Fibroblast of peridontal ligament (primary cell): ENCODE measurements at regions not wholly inside any gene's neighbourhood (a gene's known extent, or its start where the extent isn't known, plus 50 kb on each side); places are given as distances from the start of the nearest gene placed in this dataset.
"Not testable (repeated sequence)": the region's sequence is repeated elsewhere in the genome, so short reads cannot be mapped to it uniquely, and the experiment has no call there.

Experiments
- DNase-seq: peaks from one replicate; pipeline ENCODE4 v3.0.0-alpha.2; 2010; ENCODE audit errors: extremely low read depth

DNA sequence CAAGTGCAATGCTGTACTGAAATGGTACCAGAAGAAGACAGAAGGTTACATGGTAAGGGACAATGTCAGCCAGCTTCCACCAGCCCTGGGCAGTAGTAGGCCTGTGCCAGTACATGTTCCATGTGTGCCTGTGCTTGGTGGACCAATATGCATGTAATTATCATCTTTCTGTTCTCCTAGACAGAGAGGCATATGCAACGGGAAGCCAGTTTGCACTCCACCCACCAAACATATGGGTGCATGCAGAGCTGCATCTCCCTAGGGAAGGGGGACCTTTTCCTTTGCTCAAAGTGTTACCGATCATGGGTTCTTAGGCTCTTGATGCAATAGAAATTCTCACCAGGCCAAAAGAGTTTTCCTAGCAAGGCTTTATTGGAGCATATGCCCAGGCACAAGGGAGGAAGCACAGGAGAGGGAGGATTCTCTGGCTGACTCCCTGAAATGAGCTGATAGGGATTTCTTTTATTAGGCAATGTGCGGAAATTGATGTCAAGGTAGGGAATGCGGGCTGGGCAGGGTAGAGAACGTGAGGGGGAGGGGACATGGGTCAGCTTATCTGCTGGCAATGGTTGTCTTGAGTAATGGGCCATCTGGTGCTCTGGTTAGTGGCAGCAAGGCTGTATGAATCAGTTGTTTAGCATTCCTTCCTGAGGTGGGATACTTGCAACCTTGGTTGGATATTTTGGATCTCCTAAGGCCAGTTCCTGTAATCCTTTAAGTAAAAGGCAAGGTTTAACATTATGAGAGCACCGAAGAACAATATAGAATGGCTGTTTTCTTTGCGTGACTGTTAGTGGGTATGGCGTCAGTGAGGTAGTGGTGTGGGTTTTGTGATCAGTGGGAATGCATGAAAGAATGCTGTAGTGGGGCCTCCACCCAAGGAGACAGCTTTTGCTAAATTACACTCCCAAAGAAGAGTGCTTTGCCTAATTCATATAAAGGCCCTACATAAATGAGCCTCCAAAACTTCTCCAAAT is 102.5 kb downstream of the CDRT15L2 start:
- not testable (repeated sequence) for DNase-seq

DNA sequence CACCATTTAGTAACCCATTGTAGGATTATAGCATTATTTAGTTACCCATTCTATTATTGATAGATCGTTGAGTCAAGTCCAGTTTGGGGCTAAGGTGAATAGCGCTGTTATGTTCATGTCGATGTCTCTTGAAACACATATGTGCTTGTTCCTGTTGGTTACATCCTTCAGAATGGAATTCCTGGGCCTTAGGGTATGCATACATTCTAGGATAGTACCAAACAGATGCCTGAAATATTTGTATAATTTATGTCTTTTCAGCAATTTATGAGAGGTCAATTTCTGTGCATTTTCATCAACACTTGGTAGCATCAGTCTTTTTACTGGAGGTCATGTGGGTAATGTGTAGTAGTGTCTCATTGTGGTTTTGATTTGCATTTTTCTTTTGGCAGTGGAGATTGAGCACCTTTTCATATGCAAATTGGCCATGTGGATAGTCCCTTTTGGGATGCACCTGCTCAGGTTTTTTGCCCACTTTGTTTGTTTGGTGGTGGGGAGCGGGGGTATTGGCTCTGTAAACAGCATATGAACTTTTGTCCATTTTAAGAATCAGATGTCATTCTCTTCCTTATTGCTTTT is 104.2 kb downstream of the CDRT15L2 start:
- not testable (repeated sequence) for DNase-seq

DNA sequence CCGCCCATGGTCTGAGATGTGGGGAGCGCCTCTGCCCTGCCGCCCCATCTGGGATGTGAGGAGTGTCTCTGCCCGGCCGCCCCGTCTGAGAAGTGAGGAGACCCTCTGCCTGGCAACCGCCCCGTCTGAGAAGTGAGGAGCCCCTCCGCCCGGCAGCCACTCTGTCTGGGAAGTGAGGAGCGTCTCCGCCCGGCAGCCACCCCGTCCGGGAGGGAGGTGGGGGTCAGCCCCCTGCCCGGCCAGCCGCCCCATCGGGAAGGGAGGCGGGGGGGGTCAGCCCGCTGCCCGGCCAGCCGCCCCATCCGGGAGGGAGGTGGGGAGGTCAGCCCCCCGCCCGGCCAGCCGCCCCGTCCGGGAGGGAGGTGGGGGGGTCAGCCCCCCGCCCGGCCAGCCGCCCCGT is 105.5 kb downstream of the CDRT15L2 start:
- DNase-seq = not testable (repeated sequence)

DNA sequence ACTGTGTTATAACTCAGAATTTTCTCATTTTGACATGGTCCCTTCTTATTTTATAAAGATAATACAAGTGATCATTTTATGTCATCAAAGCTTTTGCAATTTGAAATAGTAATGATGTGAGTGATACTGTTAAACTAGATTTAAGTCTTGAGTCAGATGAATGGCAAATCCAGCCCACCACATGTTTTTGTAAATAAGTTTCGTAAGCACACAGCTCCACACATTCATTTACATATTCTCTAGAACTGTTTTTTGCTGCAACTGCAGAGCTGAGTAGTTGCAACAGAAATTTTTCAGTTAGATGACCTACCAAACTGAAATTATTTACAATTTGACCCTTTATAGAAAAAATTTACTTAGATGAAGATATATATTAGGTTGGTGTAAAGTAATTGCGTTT is 108.1 kb downstream of the CDRT15L2 start:
- not testable (repeated sequence) for DNase-seq

DNA sequence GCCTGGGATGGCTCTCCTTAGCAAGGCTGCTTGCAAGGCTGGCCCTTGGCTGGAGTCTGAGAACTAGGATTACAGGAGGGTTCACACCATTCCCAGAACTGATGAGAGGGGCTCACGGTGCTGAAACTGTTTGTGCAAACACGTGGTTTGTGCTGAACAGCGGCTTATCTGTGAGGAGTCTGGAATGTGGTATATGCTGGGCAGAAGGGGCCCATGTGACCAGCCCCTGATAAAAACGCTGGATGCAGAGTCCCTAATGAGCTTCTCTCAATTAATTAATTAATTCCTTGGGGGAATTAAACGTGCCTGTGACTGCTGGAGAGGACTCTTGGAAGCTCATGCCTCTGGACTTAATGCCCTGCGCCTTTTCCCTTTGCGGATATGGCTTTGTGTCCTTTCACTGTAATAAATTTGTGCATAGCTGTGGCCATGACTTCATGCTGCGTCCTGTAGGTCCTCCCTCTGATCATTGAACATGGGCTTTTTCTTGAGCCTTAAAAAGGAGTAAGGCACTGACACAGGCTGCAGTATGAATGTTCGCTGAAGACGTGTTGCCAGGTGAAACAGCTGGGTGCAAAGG is 109.7 kb downstream of the CDRT15L2 start:
- not testable (repeated sequence) for DNase-seq

DNA sequence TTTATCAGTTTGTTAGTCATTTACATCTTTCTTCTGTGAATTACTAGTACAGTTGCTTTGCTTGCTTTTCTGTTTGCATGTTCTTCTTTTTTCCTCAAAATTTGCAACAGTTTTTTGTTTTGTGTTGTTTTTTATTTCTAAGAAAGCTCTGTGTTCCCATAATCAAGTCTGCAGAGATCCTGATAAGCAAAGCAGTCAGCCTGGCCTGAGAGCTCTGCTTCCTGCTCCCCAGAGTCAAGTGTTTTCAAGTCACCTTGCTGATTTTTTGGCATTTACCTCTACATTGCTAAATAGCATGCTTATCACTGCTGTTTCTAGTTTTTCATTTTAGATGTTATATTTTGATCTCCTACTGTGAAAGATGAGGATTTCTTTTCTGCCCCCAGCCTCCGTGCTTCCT is 113.2 kb downstream of the CDRT15L2 start:
- not testable (repeated sequence) for DNase-seq

DNA sequence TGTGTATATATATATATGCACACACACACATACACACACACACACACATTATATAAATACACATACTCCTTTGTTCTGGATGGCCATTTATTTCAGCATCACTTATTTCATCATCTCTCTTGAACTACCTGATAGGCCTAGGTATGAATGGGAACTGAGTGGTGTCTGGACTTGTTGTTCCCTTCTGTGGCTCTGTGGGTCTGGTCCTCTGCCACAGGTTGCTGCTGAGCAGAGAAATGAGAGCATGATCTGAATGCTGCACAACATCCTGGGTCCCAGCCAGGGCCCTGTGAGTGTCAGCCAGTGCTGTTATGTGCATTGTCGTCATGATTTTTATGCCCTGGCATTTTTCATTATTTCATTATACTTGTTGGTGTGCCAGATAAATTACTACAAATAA is 116.3 kb downstream of the CDRT15L2 start:
- DNase-seq = not testable (repeated sequence)

DNA sequence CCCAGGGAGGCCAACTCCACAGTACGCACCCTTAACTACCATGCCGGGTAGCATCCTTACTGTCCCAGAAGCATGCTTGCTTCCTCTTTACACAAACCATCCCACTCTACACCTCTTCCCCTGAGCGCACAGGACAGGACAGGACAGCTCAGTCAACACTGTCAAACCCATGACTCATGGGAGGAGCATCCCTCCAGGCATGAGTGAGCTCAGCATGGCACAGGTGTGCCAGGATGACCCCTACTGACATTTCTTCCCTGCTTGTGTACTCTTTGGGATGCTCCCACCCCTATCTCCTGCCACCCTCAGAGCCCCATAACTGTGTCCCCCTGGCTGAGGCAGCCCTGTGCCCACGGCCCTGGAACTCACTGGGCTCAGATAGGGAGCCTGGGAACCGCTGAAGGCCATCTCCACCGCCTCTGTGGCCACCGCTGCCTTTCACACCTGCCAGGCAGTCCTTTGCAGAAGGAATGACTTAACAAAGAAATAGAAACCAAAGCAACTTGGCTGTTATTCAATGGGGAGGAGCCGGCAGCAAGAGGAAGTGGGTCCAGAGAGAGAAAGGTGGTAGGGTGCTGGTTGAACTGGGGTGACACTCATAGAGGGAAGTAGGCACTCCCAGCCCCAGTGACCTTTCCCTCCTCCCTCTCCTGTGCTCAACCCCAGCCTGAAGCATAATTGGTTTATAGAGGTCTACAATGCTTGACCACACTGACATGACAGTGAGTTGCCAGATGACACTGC is 119.1 kb downstream of the CDRT15L2 start:
- not testable (repeated sequence) for DNase-seq

DNA sequence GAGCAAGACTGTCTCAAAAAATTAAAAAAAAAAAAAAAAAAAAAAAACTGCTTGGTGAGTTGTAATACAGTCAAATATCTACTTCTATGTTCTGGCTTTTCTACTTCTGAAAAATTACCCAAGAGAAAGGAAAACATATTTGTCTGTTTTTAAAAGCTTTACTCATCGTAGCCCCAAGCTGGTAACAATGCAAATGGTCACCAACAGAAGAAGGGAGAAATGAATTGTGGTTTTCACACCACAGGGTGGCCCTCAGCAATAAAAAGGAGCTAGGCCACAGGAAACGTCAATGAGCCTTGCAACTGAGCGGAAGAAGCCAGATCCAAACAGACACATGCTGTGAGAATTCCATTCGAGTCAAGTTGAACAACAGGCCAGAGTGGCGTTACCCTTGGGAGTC is 121.0 kb downstream of the CDRT15L2 start:
- DNase-seq = not testable (repeated sequence)

DNA sequence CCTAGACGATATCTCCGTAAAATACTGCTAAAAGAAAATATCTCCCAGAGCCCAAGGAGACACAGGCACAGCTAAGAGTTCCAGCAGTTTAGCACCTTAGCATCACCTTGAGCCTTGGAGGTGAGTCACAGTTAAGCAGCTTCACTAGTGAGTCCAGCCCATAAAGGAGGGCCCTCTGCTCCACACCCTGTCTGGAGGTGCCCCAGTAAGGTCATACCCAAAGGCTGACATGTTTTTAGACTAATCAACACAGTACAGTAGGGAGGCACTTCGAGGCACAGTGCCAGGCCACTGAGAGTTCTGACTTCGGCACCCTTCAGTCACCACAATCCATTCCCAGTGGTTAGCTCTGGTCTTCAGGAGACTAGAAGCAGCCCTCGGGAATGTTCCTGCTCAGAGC is 121.8 kb downstream of the CDRT15L2 start:
- DNase-seq = not testable (repeated sequence)

DNA sequence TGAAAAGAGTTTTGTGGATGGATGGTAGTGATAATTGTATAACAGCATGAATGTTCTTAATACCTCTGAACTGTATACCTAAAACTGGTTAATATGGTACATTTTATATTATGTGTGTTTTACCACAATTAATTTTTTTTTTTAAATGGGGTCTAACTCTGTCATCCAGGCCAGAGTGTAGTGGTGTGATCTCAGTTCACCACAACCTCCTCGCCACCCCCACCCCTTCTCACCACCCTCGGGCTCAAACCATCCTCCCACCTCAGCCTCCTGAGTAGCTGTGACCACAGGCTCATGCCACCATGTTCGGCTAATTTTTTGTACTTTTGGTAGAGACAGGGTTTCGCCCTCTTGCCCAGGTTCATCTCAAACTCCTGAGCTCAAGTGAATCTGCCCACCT is 123.2 kb downstream of the CDRT15L2 start:
- DNase-seq = no peak

DNA sequence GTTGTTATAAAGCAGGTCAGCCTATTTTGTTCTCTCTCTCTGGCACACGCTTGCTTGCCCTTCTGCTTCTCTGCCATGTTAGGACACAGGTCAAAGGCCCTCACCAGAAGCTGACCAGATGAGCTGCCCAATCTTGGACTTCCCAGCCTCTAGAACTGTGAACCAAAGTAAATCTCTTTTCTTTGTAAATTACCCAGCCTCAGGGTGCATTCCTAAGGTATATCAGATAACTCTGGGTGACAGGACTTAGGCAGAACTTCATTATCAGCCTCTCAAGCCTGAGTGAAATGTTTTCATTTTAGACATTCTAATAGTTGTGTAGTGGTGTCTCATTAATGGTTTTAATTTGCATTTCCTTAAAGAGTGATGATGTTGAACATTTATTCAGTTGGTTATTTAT is 124.3 kb downstream of the CDRT15L2 start:
- no peak for DNase-seq

DNA sequence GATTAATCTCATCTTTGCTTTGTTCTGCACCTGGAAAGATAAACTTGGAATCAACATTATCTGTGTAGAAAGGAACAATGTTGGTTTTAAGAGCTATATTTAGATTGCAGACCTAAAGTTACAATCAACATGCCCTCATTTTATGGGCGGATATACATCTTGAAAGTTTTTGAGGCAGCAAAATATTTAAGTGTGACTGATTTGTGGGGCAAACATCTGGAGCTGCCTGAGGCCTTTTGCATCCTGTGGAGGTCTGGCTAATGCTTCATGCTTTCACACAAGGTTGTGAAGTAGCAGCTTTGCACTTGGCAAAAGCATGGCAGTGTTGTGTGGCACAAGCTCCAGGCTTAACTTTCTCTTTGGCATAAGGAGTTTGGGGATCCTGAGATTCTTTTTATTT is 125.7 kb downstream of the CDRT15L2 start:
- not testable (repeated sequence) for DNase-seq

DNA sequence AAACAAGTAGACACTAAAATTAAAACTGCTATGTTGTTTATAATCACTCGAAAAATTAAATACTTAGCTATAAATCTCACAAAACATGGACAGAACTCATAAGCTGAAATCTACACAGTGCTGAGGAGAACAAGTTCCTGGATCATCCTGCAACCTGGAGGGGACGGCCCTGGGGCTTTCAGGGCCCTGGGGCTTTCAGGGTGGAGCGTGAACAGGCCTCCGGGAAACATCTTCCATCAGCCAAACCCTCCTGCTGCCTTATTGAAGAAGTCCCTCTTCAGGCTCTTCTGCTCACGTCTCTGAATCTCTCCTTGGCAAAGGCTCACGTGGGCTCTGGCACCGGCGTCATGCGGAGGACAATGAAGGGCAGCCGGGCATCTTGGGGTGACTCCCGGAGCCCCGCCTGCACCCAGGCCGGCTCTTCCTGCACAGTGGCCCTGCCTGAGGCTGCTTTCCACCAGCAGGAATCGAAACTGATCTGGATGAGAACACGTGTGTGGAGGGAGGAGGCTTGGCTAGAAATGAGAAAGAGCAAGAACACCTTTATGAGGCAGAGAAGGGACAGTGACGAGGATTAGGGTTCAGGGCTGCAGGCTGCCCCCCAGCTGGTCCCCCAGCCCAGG is 127.3 kb downstream of the CDRT15L2 start:
- no peak for DNase-seq

DNA sequence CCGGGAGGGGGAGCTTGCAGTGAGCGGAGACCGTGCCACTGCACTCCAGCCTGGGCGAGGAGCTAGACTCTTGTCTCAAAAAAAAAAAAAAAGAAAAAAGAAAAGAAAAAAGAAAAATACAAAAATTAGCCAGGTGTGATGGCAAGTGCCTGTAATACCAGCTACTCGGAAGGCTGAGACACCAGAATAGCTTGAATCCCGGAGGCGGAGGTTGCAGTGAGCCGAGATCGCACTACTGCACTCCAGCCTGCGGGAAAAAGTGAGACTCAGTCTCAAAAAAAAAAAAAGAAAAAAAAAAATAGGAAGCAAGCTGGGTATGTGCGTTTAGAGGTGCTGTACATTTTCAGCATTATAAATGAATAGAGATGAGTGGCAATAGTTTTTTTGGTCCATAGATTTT is 129.3 kb downstream of the CDRT15L2 start:
- DNase-seq = not testable (repeated sequence)

DNA sequence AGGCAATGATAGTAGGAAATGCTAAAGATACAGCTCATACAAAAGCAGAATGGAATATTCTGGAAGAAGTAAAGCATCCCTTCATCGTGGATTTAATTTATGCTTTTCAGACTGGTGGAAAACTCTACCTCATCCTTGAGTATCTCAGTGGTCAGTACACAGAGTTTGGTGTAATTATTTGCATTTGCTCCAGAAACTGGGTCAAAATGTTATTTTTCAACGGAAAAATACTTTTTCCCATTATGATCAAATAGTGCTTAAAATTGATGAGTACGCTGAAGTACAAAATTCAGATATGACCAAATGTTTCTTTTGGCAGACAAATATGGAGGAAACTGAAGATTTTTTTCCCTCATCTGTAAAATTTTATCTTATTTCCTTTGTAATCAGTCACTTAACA is 137.0 kb downstream of the CDRT15L2 start:
- not testable (repeated sequence) for DNase-seq

DNA sequence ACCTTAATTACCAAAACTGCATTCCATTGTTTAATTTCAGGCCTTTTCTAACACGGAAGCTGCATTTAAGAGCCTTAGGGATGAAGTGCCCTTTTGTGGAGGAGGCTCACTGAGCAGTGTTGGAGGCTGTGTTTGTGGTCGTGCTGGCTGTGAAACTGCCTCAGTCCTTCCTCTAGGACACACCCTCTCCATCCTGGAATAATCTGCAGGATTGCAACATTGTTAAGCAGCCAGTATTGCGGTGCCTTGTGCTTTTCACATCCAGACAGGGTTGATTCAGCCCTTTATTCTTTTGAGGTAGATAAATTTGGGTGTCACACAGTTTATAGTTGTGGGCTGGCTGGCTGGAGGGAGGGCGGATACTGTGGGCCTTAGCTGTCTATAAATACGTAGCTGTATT is 141.6 kb downstream of the CDRT15L2 start:
- DNase-seq = no peak

DNA sequence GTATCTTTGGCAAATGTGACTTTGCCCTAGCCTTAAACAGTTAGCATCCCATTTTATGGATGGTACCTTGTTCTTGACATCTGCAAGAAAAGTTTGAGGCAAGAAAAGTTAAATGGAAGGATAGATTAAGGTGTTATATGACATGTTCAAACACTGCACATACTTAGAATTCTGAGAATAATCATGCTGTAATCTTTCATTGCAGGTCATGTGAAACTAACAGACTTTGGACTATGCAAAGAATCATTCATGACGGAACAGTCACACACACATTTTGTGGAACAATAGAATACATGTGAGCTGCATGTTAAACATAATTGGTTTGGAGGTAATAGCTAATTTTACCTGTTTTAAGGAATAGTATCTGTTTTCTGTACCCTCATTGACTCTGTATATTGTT is 144.9 kb downstream of the CDRT15L2 start:
- not testable (repeated sequence) for DNase-seq

DNA sequence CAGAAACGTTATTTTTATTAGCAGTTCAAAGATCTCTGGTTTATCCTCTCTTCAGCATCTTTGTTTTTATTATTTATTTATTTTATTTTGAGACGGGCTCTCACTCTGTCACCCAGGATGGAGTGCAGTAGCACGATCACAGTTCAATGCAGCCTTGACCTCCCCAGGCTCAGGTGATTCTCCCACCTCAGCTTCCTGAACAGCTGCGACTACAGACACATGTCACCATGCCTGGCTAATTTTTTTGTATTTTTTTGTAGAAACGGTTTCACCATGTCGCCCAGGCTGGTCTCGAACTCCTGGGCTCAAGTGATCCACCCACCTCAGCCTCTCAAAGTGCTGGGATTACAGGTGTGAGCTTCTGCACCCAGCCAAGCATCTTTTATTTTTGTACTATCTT is 147.7 kb downstream of the CDRT15L2 start:
- DNase-seq = not testable (repeated sequence)

DNA sequence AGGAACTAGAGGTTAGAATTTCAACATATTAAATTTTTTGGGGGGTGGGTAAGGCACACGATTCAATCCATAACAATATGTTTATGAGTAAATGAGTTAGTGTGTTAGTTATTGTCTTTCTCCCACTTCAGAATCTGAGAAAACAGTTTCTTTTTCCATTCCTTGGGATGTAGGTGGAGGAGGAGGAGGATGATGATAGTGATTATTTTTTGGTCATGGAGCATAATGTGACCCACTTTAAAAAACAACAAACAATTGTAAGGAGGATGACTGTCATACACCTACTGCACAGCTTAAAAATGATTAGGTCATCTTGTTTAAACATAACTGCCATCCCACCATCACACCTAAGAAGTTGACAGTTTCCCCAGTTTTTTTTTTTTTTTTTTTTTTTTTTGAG is 148.7 kb downstream of the CDRT15L2 start:
- no peak for DNase-seq

DNA sequence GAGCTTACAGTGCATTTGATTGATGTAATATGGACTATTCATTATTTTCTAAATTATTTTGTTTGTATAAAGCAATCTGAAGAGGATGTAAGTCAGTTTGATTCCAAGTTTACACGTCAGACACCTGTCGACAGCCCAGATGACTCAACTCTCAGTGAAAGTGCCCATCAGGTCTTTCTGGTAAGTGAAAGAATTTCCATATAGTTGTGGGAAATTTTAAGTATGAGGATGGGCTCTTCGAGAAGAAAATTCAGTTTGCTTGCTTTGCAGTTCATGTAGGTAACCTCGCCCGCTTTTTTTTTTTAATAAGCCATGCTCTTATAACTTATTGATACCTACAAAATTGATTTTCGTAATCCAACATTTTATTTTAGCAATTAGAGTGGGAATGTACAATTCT is 151.6 kb downstream of the CDRT15L2 start:
- not testable (repeated sequence) for DNase-seq

DNA sequence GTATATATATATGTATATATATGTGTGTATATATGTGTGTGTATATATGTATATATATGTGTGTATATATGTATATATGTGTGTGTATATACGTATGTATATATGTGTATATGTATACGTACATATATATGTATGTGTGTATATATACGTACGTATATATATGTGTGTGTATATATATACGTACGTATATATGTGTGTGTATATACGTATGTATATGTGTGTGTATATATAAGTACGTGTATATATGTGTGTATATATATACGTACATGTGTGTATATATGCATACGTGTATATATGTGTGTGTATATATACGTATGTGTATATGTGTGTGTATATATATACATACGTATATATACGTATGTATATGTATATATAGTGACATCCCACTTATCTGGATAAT is 154.4 kb downstream of the CDRT15L2 start:
- DNase-seq = no peak
